ENCODE measurements at regions not wholly inside any gene's neighbourhood (a gene's known extent, or its start where the extent isn't known, plus 50 kb on each side); places are given as distances from the start of the nearest gene placed in this dataset.

DNA sequence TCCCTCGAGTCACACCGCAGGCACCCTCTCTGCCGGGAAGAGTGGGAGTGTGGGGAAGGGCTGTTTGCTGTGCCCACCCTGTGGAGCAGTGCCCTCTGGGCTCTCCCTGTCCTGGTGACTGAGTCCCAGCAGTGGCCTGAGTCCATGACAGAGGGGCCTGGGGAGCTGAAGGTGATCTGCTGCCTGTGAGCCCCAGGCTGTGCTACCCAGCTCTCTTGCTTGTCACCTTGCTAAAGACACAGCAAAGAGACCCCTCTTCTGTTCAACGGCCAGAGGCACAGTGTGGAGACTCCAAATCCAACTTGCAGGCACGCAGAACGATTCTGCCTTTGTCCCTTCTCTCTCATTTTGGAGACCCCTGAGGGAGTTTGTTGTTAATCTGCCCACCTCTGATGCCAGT, 232.6 kb downstream of the OPA1 start:
- DNase-seq, result no peak

DNA sequence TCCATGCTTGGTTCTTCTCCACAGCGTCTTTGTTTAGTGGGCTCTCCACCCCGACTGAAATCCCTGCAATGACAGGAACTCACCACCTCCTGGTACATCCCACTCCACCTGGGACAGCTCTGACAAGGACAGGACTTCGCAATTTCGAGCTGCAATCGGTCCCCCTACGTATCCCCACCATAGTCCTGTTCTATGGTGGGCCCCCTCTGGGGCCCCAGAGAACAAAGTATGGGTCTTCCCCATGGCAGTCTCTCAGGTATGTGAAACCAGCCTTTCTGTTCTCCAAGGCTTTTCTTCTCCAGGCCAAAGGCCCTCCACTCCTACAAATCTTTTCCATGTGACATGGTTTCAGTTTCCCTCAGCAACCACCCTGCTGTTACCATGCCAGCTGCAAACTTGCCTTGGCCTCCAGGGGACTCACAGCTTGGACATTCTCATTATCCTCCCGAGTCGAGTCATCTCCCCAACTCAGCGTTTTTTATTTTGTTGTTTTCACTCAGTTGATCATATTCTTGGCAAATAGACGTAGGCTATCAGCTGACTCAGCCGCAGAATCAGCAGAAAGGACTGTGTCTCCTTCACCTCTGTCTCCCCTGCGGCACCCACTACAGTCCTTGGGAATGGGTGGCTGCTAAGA, 233.3 kb downstream of the OPA1 start:
- peak in 11 of 51 donors; percentile 4 to 28 (median 17) for DNase-seq

DNA sequence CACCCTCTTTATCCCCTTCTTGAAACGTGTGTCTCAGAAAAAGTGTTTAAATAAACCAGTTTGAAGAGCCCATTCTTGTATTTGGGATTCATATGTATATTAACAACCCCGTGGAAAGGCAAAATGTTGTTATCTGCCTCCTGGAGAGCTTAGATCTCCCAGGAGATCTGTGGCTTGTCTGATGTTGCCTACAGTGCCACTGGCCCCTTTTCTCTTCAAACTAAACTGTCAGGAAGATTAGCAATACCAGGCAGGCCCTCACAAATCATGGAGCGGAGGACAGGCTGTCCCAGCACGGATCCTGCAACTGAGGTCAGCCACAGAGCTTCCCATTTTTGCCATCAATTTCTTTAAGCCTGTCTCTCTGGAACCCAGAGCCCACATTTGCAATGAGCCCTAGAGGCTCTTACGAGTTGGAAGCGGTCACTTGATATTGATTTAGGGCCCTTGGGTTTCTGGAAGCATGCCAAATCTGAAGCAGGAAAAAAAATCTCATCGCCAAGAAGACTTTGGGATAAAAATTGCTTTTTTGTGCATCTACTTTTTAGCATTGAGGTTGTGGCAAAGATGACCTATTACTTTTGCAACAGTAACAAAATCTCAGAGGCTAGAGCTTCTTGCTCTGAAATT, 234.1 kb downstream of the OPA1 start:
- DNase-seq, result no peak

DNA sequence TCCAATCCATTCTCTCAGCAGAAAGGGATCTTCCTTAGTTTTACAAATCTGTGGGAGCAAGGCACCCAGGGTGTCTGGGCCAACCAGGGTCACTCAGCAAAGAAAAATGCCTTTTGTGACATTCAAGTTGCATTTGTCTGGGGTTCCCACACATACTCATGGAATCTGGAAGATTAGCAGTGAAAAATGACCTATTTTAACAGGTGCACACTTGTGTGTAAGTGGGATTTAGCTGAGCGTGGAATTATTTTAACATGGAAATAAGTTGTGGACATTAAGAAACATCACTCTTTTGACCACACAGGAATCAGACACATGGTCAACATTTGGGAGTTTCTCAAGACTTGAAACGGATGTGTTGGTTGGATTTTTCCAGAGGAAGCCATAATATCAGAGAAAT, 234.9 kb downstream of the OPA1 start:
- DNase-seq, result no peak

DNA sequence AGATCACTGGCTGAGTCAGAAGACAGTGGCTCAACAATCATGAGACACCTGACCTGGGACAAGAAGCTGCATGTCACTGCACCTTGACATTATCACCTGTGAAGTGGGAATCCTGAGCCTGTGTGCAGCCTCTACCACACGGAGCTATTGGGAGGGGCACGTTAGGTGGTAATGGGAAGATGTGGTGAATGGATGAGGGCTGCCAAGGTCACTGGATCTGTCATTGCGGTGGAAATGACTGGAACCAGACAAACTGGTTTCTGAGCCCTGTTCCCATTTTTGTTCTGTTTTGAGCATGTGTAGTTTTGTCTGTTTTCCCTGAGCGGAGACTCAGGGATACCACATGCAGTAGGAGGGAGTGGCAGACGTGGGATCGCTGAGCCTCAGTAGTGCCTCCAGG, 235.5 kb downstream of the OPA1 start:
- no peak for DNase-seq

DNA sequence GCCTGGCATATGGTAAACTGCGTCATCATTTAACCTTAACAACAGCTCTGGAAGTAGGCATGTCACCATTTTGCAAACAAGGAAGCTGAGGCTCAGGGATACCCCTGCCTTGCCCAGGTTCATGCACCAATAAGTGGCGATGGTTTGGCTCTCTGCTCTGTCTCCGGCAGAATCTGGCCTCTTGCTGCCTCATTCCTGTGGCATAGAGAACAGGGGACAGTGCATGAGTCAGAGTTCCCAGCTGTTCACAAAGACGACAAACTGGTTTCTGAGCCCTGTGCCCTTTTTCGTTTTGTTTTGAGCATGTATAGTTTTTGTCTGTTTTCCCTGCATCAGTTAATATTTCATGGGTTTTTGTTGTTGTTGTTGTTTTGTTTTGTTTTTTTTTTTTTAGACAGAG, 236.8 kb downstream of the OPA1 start:
- DNase-seq, result no peak

DNA sequence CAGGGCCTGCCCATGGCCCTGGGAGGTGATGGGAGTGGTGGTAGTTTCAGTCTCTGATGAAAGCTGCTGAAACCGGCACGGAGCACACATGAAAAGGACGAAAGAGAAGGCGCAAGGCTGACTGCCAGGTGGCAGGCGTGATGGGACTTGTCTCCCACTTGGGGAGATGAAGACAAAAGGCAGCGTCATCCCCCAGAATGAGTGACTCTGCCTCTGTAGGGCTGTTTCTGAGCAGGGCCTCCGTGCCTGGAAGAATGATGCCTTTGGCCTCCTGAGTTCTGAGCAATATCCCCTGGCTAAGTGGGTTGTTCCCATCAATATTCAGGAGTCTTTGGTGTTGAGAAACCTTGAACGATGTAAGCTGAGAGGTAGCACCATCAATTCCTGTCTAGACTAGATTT, 237.8 kb downstream of the OPA1 start:
- peak in 27 of 51 donors; percentile 4 to 79 (median 30) for DNase-seq

DNA sequence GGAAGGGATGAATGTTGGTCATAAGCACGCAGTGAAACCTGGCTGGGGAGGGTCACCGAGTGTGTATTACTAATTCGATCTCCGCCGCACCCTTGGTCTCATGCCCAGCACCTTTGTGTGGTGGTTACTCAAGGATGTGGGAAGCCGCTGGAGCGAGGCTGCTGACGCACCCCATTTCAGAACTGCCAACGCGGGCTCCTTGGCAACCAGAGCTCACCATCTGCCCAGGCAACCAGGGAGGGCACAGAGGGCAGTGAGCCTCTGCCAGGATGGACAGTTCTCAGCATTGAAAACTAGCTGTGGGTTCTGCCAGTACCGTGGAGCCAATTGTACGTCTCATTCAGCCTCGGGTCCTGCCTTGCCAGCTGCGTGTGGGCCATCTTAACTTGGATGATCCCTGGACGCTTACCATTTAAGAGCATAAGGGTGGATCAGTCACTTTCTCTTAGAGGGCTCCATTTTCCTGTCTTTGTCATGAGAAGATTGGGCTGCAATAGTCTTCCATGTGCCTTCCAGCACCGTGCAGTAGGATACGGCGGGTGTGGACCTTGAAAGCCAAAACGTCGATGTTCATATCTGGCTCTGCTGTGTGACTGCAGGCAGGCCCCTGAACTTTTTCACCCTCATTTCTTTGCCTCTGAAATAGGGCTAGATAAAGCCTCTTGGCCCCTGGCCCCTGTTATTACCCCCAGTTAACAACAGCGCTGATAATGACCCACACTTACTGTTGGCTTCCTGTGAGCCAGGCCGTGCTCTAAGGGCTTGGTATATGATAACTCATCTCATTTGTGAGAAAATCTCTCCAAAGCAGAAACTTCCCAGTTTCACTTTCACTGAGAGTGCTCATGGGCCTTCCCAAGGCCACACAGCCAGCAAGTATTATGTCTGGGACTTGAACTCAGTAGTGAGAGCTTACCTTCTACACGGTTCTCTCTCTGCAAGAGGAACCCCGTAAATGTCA, 238.8 kb downstream of the OPA1 start:
- DNase-seq, result peak in 42 of 51 donors; percentile 2 to 91 (median 57)

DNA sequence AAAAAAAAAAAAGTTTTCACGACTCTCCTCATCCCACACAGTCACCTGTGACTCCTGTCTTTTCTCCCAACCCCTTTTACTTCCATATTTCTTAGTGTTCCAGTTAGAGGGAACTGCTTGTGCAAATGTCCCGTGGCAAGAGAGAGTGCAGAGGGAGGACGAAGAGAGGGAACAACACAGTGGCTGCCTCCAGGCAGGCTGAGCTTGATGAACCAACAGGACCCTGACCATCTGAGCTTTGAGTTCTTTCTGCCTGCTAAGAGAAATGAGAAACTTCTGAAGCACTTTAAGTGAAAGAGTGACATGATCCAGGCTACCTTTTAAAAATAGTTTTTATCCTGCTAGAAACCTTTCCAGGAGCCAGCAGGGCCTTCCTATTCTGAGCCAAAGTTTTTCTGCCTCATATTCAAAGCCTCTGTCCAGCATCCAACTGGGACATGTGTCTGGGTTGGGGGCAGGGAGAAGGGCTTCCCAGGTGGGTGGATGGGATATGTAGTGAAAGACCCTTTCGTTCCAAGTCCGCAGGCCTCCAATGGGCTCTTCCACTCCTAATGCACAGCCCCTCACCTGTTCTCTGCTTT, 239.9 kb downstream of the OPA1 start:
- DNase-seq, result no peak

DNA sequence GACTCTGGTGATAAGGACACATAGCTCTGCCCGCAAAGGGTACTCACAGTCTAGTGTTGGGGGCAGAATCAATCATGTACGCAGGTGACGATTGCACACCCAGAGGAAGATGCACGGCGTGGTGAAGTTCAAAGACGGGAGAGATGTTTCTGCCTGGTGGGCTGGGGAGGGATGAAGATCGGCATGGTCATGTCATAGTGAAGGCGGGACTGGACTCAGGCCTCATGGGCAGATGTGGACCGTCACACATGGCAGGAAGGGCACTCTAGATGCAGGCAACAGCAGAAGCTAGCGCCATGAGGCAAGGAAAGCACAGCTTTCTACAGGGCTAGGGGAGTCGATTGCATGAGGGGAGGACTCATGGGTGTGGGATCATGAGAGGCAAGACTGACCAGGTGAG, 240.6 kb downstream of the OPA1 start:
- no peak for DNase-seq

DNA sequence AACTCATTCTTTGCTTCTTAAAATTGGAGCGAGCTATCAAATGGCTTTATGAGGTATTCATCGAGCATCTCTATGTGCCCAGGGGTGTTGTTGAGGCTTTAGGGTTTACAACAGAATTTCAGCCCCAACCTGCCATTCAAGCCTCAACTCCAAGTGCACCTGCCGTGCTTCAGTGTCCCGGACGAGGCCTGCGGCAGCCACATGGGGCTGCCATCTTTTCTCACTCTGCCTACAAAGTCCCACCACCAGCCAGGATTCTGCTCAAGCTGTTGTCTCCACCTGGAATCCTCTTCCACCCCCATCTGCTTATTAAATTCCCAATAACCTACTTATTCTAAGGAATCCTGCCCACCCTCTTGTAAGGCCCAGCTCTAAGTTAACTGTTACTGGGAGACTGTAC, 242.4 kb downstream of the OPA1 start:
- no peak for DNase-seq

DNA sequence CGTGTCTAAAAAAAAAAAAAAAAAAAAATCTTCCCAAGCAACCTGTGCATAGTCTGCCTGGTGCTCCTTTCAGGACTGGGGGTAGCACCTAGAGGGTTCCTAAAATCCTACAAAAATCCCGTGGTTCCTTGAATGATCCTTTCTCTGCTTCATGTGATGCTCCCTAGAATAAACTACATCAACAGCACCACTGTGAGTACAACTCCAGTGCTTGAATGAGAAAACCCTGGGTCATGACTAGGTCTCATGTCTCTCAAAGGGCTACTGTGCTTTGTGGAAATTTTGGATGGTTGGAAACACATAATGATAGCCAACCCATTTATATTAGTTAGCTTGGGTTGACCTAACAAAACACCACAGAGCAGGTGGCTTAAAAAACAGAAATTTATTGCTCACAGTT, 243.5 kb downstream of the OPA1 start:
- no peak for DNase-seq

DNA sequence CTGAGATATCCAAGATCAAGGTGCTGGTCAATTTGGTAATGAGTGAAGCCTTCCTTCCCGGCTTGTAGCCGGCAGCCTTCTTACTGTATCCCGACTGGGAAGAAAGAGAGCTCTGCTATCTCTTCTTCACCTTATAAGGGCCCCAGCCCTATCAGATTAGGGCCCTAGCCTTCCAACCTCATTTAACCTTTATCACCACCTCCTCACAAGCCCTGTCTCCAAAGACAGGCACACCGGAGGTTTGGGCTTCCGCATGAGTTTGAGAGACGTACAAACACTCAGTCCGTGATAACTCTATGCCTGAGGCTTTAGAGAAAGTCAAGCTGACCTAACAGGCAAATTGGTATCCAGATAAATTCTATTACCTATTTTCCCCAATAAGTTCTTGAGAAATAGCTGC, 243.9 kb downstream of the OPA1 start:
- DNase-seq, result no peak

DNA sequence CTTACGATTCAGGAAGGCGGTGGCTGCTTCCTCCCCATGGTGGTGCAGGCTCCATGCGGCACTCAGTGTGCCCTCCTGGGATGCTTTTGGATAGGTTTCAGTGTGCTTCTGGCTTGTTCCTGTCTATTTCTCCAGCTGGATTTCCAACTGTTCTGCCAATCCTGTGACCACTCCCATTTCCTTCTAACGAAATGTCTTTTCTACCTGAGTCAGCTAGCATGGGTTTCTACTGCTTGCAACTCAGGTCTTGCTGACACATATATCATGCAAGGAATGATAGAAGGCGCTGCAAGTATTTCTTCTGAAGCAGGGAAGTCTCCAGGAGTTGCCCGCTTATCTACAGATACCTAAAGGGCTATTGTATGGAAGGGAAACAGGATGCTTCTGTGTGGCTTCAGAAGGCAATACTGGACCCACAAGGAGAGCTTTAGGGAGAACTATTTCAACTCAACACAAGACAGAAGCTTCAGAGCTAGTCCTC, 244.4 kb downstream of the OPA1 start:
- no peak for DNase-seq

DNA sequence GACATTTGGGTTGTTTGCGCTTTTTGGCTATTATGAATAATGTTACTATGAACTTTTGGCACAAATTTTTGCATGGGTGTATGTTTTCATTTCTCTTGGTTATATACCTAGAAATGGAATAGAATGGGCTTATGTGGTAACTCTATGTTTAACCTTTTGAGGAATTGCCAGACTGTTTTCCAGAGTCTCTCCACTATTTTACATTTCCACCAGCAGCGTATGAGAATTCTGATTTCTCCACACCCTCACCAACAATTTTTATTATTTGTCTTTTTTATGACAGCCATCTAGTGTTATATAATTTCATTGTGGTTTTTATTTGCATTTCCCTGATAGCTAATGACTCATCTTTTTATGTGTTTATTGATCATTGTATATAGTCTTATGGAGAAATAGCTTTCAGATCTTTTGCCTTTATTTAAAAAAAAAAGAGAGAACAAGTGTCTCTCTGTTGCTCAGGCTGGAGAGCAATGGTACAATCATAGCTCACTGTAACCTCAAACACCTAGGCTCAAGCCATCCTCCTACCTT, 247.2 kb downstream of the OPA1 start:
- DNase-seq, result no peak

DNA sequence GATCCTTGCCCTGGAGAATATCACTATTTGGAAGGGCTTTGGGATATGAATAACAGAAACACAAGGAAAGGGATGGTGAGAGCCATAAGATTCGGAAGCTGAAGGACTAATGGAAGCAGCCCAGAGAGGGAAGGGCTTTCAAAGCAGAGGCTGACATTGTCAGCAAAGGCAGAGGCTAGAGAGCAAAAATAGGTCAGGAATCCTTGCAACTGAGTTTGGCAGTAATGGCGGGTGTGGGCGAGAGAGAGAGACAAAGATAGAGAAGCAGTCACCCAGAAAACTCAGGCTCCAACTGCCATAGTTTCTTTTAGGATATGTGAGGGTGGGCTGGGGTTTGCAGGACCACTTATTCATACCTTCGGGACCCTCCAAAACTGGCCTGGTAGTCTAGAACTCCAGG, 248.6 kb downstream of the OPA1 start:
- no peak for DNase-seq

DNA sequence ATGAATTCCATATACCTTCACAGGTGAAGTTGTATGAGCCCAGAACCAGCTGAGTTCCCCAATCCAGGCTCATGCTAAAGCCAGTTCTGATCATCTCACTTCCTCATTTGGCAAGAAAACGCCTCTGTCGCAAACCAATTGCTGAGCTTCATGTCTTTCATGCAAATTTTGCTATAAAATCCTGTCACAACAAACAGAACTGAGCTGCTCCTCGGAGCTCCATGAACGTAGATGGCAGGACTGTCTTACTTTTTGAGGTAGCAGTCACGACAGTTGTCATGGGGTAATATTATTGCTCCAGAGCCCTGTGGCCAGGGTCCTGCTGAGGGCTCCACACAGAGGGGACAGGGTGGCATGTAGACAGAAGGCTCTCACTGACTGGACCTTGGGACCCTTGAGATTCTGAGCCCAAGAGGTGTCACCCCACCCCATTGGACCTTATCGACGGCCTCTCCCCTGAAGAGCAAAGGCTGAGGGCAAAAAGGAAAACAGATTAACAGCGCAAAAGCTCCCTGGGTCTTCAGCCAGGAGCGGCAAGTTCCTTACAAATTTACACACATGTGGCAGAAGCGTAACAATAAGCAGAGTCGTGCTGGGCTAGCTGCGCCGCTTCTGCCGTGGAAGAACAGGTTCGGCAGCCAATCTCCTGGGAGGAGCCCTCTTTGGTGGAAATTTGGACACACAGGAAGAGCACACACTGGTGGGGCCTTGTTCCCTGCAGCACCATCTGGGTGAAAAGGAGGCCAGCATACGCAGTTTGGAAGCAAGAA, 249.2 kb downstream of the OPA1 start:
- peak in 1 of 51 donors; percentile 2 for DNase-seq

DNA sequence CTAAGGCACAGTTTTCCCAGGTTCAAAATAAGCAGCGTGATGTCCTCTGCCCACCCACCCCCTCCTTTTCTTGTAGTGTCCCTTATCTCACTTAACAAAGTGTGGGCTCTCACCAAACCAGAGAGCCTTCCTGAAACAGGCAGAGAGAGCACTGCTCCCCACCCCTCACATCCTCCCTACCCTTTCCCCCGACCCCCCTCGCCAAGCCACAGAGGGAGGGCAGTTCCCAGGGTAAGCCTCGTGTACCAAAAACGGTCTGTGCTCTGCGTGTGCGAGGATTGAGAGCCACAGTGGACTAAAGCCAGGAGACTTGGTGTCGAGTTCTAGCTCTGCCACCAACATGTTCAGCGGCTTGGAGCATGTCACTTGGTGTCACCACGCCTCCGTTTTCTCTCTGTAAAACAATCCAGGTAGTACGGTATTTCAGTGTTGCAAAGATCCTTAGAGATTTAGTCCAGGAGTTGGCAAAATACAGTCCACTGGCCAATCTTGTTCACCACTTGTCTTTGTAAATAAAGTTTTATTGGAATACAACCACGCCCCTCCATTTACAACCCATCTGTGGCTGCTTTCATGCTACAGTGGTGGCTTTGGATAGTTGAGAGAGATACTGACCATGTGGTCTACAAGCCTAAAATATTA, 249.9 kb downstream of the OPA1 start:
- DNase-seq, result no peak

DNA sequence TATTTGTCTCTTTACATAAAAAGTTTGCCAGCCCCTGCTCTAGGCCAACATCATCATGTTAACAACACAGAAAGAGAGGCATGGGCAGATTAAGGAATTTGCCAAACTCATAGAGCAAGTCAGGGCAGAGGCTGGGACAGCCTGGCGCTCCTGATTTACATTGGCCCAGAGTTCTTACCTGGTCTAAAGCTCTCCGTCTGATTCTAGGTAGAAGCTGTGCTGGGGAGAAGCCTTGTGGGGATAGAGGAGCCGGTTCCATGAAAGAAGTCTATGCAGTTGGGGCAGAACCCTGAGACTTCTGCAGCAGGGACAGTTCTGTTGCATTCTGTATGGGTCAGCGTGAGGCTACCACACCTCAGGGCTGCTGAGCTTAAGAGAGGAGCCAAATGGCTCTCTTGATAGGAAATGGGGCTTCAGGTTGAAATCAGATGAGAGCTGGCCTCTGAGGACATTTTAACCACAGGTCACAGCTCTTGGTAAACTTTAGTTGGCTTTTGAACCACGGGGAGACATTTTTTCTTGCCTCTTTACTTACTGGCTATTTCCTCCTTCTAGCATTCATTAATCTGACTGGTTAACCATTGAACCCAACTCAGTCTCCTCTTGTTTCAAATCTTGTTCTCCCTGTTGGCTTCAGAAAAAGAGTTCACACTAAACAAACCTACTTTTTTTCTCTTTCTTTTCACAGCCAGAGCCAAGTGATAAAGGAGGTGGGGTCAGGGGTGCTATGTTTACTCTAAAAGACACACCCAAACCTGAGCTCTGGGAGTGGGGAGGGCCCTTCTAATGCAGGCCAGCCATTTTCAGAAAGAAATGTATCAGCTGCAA, 250.7 kb downstream of the OPA1 start:
- DNase-seq, result no peak

Data from hypothalamus (tissue), 51 donors.